Tibial nerve (tissue), 4 donors: ENCODE measurements at regions not wholly inside any gene's neighbourhood (a gene's known extent, or its start where the extent isn't known, plus 50 kb on each side); places are given as distances from the start of the nearest gene placed in this dataset.

Experiments
- CTCF ChIP-seq, 5 experiments: fragments of 200-600 bp in 3 of 5; fragments of 450-650 bp in 2 of 5; sonication (generic) in 3 of 5; IDR thresholded peaks; one replicate each; pipeline ENCODE4 v1.5.1; 2016 to 2019; ENCODE audit warnings: antibody characterized with exemption in 5 of 5, mild to moderate bottlenecking in 3 of 5, moderate library complexity in 2 of 5
- EP300 ChIP-seq, 2 donors: sonication (generic); formaldehyde crosslinking; IDR thresholded peaks; one replicate each; pipeline ENCODE4 v1.6.1; 2017; ENCODE audit warnings: antibody characterized with exemption in 2 of 2, mild to moderate bottlenecking in 1 of 2
- POLR2A ChIP-seq, 2 donors: fragments of 450-650 bp; IDR thresholded peaks; one replicate each; pipeline ENCODE4 v1.6.1; 2017; ENCODE audit warnings: antibody characterized with exemption in 2 of 2, mild to moderate bottlenecking in 2 of 2, moderate library complexity in 2 of 2

GRCh38 chr13:74633734-74634133, 499.5 kb upstream of the KLF12 start:
- TF ChIP-seq CTCF (IDR thresholded peaks at IDR 0.05): no peak
- no peak for TF ChIP-seq EP300 (IDR thresholded peaks at IDR 0.05)
- no peak for TF ChIP-seq POLR2A (IDR thresholded peaks at IDR 0.05)
